SH-SY5Y (cell line): ENCODE measurements at regions not wholly inside any gene's neighbourhood (a gene's known extent, or its start where the extent isn't known, plus 50 kb on each side); places are given as distances from the start of the nearest gene placed in this dataset.

Experiments used
- GATA2 ChIP-seq: IDR thresholded peaks from 2 replicates; pipeline ENCODE4 v1.6.1; 2011; ENCODE audit warnings: mild to moderate bottlenecking, low read depth, low read length
- GATA3 ChIP-seq: IDR thresholded peaks from 2 replicates; pipeline ENCODE4 v1.6.1; 2011; ENCODE audit warnings: low read depth, mild to moderate bottlenecking, low read length, moderate library complexity

DNA sequence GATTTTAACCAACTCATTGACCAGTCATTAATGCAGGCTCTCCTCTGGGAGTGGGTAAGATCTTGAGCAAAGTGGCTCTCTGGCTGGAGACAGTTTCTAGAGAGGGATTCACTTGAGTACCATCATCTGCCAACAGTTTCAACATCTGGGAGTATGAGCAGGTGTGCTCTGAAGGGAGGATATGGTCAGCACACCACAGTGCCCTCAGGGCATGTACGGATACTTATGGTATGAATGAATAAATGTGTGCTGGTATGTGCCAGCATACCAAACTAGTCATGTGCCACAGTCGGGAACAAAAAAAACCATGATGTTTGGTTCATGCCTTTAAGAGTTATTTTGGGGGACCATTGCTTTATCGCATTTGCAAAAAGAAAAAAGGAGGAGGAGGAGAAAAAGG, 1197.5 kb upstream of the TENM4 start:
- no peak for TF ChIP-seq GATA3
- TF ChIP-seq GATA2: no peak
